Neuronal stem cell (in vitro differentiated cells): ENCODE measurements at regions not wholly inside any gene's neighbourhood (a gene's known extent, or its start where the extent isn't known, plus 50 kb on each side); places are given as distances from the start of the nearest gene placed in this dataset.

Experiments used
- DNase-seq: peaks from one replicate; pipeline ENCODE4 v3.0.0-alpha.2; 2013; ENCODE audit warnings: low spot score
- H2AFZ ChIP-seq: one replicate; pipeline ENCODE4 v1.6.1; 2013; ENCODE audit warnings: mild to moderate bottlenecking, low read length, inconsistent platforms
- H2AK5ac ChIP-seq: 2 replicates; pipeline ENCODE4 v1.6.1; 2013; ENCODE audit warnings: low read depth, mild to moderate bottlenecking, inconsistent platforms, low read length, moderate library complexity, mixed read lengths
- H2BK120ac ChIP-seq: 2 replicates; pipeline ENCODE4 v1.6.1; 2013; ENCODE audit warnings: low read depth, mild to moderate bottlenecking, inconsistent platforms, low read length, moderate library complexity, mixed read lengths
- H2BK12ac ChIP-seq: one replicate; pipeline ENCODE4 v1.6.1; 2013; ENCODE audit warnings: low read length, inconsistent platforms
- H2BK15ac ChIP-seq: 2 replicates; pipeline ENCODE4 v1.6.1; 2013; ENCODE audit warnings: mild to moderate bottlenecking, low read length, inconsistent platforms, mixed read lengths
- H2BK5ac ChIP-seq: one replicate; pipeline ENCODE4 v1.6.1; 2013; ENCODE audit warnings: inconsistent platforms, mild to moderate bottlenecking, low read length, moderate library complexity
- H3K14ac ChIP-seq: one replicate; pipeline ENCODE4 v1.6.1; 2013; ENCODE audit warnings: low read length, inconsistent platforms
- H3K18ac ChIP-seq: 2 replicates; pipeline ENCODE4 v1.6.1; 2013; ENCODE audit warnings: low read length, inconsistent platforms
- H3K23ac ChIP-seq: 2 replicates; pipeline ENCODE4 v1.6.1; 2013; ENCODE audit warnings: low read depth, mild to moderate bottlenecking, mixed read lengths, low read length, inconsistent platforms; ENCODE audit not compliant: poor library complexity
- H3K27ac ChIP-seq: replicated peaks from 3 replicates; pipeline ENCODE4 v1.5.1; 2013; ENCODE audit warnings: low read length, inconsistent platforms
- H3K27me3 ChIP-seq, 3 experiments: 2 replicates each; pipeline ENCODE4 v1.6.1; 2013; ENCODE audit warnings: low read length in 3 of 3, mild to moderate bottlenecking in 2 of 3, inconsistent platforms in 1 of 3, low read depth in 1 of 3, mixed read lengths in 1 of 3, moderate library complexity in 1 of 3; ENCODE audit not compliant: control insufficient read depth in 3 of 3, insufficient read depth in 3 of 3
- H3K36me3 ChIP-seq, 2 donors: replicated peaks in 1 of 2; 2 replicates each; pipeline ENCODE4 v1.6.1; 2013; ENCODE audit warnings: low read length in 2 of 2; ENCODE audit not compliant: control insufficient read depth in 2 of 2, insufficient read depth in 2 of 2
- H3K4ac ChIP-seq: 2 replicates; pipeline ENCODE4 v1.6.1; 2013; ENCODE audit warnings: inconsistent platforms, mild to moderate bottlenecking, low read length, moderate library complexity
- H3K4me1 ChIP-seq, 2 donors: 1 replicate in 1 of 2; 2 replicates in 1 of 2; pipeline ENCODE4 v1.6.1; 2013; ENCODE audit warnings: low read length in 2 of 2, low read depth in 1 of 2; ENCODE audit not compliant: control insufficient read depth in 2 of 2, insufficient read depth in 1 of 2
- H3K4me2 ChIP-seq: one replicate; pipeline ENCODE4 v1.6.1; 2013; ENCODE audit warnings: mild to moderate bottlenecking, low read length, inconsistent platforms; ENCODE audit not compliant: insufficient read depth, poor library complexity, severe bottlenecking
- H3K4me3 ChIP-seq, 2 donors: 2 replicates each; pipeline ENCODE4 v1.5.1; 2013; ENCODE audit warnings: low read length in 2 of 2, mild to moderate bottlenecking in 2 of 2, inconsistent platforms in 1 of 2, moderate library complexity in 1 of 2
- H3K79me1 ChIP-seq: one replicate; pipeline ENCODE4 v1.6.1; 2013; ENCODE audit warnings: low read depth, mild to moderate bottlenecking, inconsistent platforms, low read length, moderate library complexity
- H3K9ac ChIP-seq: one replicate; pipeline ENCODE4 v1.6.1; 2013; ENCODE audit warnings: mild to moderate bottlenecking, low read depth, low read length, inconsistent platforms; ENCODE audit not compliant: poor library complexity
- H3K9me3 ChIP-seq, 2 donors: replicated peaks in 1 of 2; 2 replicates each; pipeline versions ENCODE3 to v1.6.1; 2013; ENCODE audit warnings: low read length in 2 of 2, mild to moderate bottlenecking in 2 of 2, inconsistent platforms in 1 of 2, low read depth in 1 of 2, mixed read lengths in 1 of 2, moderate library complexity in 1 of 2; ENCODE audit not compliant: control insufficient read depth in 2 of 2, insufficient read depth in 1 of 2
- H4K8ac ChIP-seq: one replicate; pipeline ENCODE4 v1.6.1; 2013; ENCODE audit warnings: low read depth, mild to moderate bottlenecking, inconsistent platforms, low read length, moderate library complexity
- H4K91ac ChIP-seq: one replicate; pipeline ENCODE4 v1.6.1; 2013; ENCODE audit warnings: low read length, low read depth, mild to moderate bottlenecking, inconsistent platforms; ENCODE audit not compliant: poor library complexity
- WGBS, 2 donors: extraction: QIAGEN DNeasy Blood & Tissue Kit; methylation state at CpG; one replicate each; pipeline ENCODE4 v1.1.7; 2013; ENCODE audit warnings: missing lambda C conversion rate in 2 of 2, mixed read lengths in 1 of 2; ENCODE audit not compliant: insufficient read length in 2 of 2, insufficient replicate concordance in 1 of 2; ENCODE audit errors: extremely low coverage in 2 of 2; 5-methylcytosine and 5-hydroxymethylcytosine counted together

- Histone ChIP-seq H3K9ac (no peak overlapping the region), H3K4me1 (peaks cover 0 to 3% of the 10 kb centered on the region in 2 donors), H3K4me2 (no peak overlapping the region), H3K27me3 (no peaks in the 10 kb centered on the region), H3K4me3 (no peak overlapping the region), H3K27ac (no peak overlapping the region), H4K91ac (no peak overlapping the region), H3K79me1 (no peaks in the 10 kb centered on the region), H3K4ac (no peak overlapping the region), H2BK5ac (no peak overlapping the region), H4K8ac (no peak overlapping the region), H3K36me3 (no peaks in the 10 kb centered on the region), H2AFZ (no peak overlapping the region), H3K18ac (no peak overlapping the region), H2BK12ac (no peak overlapping the region), H3K14ac (no peak overlapping the region), H2BK15ac (no peak overlapping the region), H3K9me3 (peaks cover 0 to 1% of the 10 kb centered on the region in 2 donors), H2BK120ac (no peak overlapping the region), H2AK5ac (no peak overlapping the region), H3K23ac (no peak overlapping the region)
- DNase-seq = no peak
- WGBS, 2 donors = no CpG with 5 or more reads among the region's 1 CpG
Observed at GRCh38 chr12:46455648-46456352, 83.2 kb upstream of the SLC38A2 start.

GRCh38 chr12:46454981-46455380 is 82.4 kb upstream of the SLC38A2 start:
- H2AFZ ChIP-seq = no peak overlapping the region
- WGBS, 2 donors = no CpG with 5 or more reads among the region's 1 CpG
- peaks cover 0 to 1% of the 10 kb centered on the region in 2 donors for H3K9me3 ChIP-seq
- H3K27me3 ChIP-seq = no peaks in the 10 kb centered on the region
- no peak overlapping the region for H3K14ac ChIP-seq
- no peak overlapping the region for H3K4me3 ChIP-seq
- H3K23ac ChIP-seq = no peak overlapping the region
- H2BK15ac ChIP-seq = no peak overlapping the region
- no peak overlapping the region for H3K27ac ChIP-seq
- no peak for DNase-seq
- H3K36me3 ChIP-seq = no peaks in the 10 kb centered on the region
- no peak overlapping the region for H3K4ac ChIP-seq
- H3K9ac ChIP-seq = no peak overlapping the region
- no peak overlapping the region for H3K4me2 ChIP-seq
- no peak overlapping the region for H3K18ac ChIP-seq
- no peak overlapping the region for H2BK120ac ChIP-seq
- H2AK5ac ChIP-seq = no peak overlapping the region
- H4K91ac ChIP-seq = no peak overlapping the region
- H3K79me1 ChIP-seq = no peaks in the 10 kb centered on the region
- H2BK12ac ChIP-seq = no peak overlapping the region
- H3K4me1 ChIP-seq = peaks cover 0 to 8% of the 10 kb centered on the region in 2 donors
- H4K8ac ChIP-seq = no peak overlapping the region
- H2BK5ac ChIP-seq = no peak overlapping the region

GRCh38 chr12:46453428-46453827 is 80.9 kb upstream of the SLC38A2 start:
- no peak for DNase-seq
- peaks cover 0 to 1% of the 10 kb centered on the region in 2 donors for H3K9me3 ChIP-seq
- H3K27ac ChIP-seq = no peak overlapping the region
- no peak overlapping the region for H3K4me3 ChIP-seq
- H3K36me3 ChIP-seq = no peaks in the 10 kb centered on the region
- no peak overlapping the region for H4K8ac ChIP-seq
- no peak overlapping the region for H3K4me2 ChIP-seq
- no peak overlapping the region for H2BK15ac ChIP-seq
- no peak overlapping the region for H3K18ac ChIP-seq
- H3K79me1 ChIP-seq = no peaks in the 10 kb centered on the region
- no peak overlapping the region for H3K23ac ChIP-seq
- no peak overlapping the region for H4K91ac ChIP-seq
- no peak overlapping the region for H3K9ac ChIP-seq
- no peak overlapping the region for H2BK5ac ChIP-seq
- no peak overlapping the region for H2AK5ac ChIP-seq
- H3K4me1 ChIP-seq = peaks cover 4 to 9% of the 10 kb centered on the region in 2 donors
- H2BK120ac ChIP-seq = no peak overlapping the region
- WGBS, 2 donors = no CpG with 5 or more reads among the region's 3 CpGs
- H2BK12ac ChIP-seq = no peak overlapping the region
- H2AFZ ChIP-seq = no peak overlapping the region
- no peaks in the 10 kb centered on the region for H3K27me3 ChIP-seq
- H3K4ac ChIP-seq = no peak overlapping the region
- no peak overlapping the region for H3K14ac ChIP-seq

GRCh38 chr12:46452776-46453175 is 80.2 kb upstream of the SLC38A2 start:
- Histone ChIP-seq H3K9me3 (peaks cover 0 to 1% of the 10 kb centered on the region in 2 donors), H3K14ac (no peak overlapping the region), H3K4ac (no peak overlapping the region), H2BK120ac (no peak overlapping the region), H3K36me3 (no peaks in the 10 kb centered on the region), H2BK12ac (no peak overlapping the region), H2BK15ac (no peak overlapping the region), H3K18ac (no peak overlapping the region), H3K9ac (no peak overlapping the region), H4K91ac (no peak overlapping the region), H2AFZ (no peak overlapping the region), H3K27me3 (no peaks in the 10 kb centered on the region), H3K79me1 (no peaks in the 10 kb centered on the region), H2BK5ac (no peak overlapping the region), H3K23ac (no peak overlapping the region), H3K27ac (no peak overlapping the region), H4K8ac (no peak overlapping the region), H3K4me3 (no peak overlapping the region), H3K4me1 (peaks cover 4 to 9% of the 10 kb centered on the region in 2 donors), H2AK5ac (no peak overlapping the region), H3K4me2 (no peak overlapping the region)
- no peak for DNase-seq
- no CpG with 5 or more reads among the region's 1 CpG for WGBS, 2 donors
